ENCODE measurements at regions not wholly inside any gene's neighbourhood (a gene's known extent, or its start where the extent isn't known, plus 50 kb on each side); places are given as distances from the start of the nearest gene placed in this dataset.

GRCh38 chr9:78919701-78920100 is 622.8 kb downstream of the PSAT1 start:
- TF ChIP-seq CTCF (IDR thresholded peaks at IDR 0.05), result no peak
- intact Hi-C loops (cut with DNase I), result no loop called here

GRCh38 chr9:78921341-78921740 is 624.4 kb downstream of the PSAT1 start:
- intact Hi-C loops (cut with DNase I), result no loop called here
- no peak for TF ChIP-seq CTCF (IDR thresholded peaks at IDR 0.05)
- H3K27me3 ChIP-seq, result no peaks in the 10 kb centered on the region
- H3K27ac ChIP-seq, result no peak overlapping the region
- H3K36me3 ChIP-seq, result no peaks in the 10 kb centered on the region
- H3K9me3 ChIP-seq, result no peaks in the 10 kb centered on the region
- H3K4me1 ChIP-seq, result no peaks in the 10 kb centered on the region
- DNase-seq, result no peak
- no peak overlapping the region for H3K9ac ChIP-seq (ENCODE audit: low read depth in 2 of 2, low read length in 2 of 2)
- no peak overlapping the region for H3K4me3 ChIP-seq

More at GRCh38 chr9:78919701-78920100, 622.8 kb downstream of the PSAT1 start:
- Histone ChIP-seq H3K9me3 (no peaks in the 10 kb centered on the region), H3K27ac (no peak overlapping the region), H3K9ac (ENCODE audit: low read depth in 2 of 2, low read length in 2 of 2) (no peak overlapping the region), H3K36me3 (no peaks in the 10 kb centered on the region), H3K27me3 (no peaks in the 10 kb centered on the region), H3K4me1 (no peaks in the 10 kb centered on the region), H3K4me3 (no peak overlapping the region)
- DNase-seq, result no peak

GRCh38 chr9:78923966-78924659 is 627.2 kb downstream of the PSAT1 start:
- no peak for DNase-seq
- intact Hi-C loops (cut with DNase I), result no loop called here
- Histone ChIP-seq H3K27ac (no peak overlapping the region), H3K9me3 (no peaks in the 10 kb centered on the region), H3K36me3 (no peaks in the 10 kb centered on the region), H3K4me1 (no peaks in the 10 kb centered on the region), H3K27me3 (no peaks in the 10 kb centered on the region), H3K9ac (ENCODE audit: low read depth in 2 of 2, low read length in 2 of 2) (no peak overlapping the region), H3K4me3 (no peak overlapping the region)
- TF ChIP-seq CTCF (IDR thresholded peaks at IDR 0.05), result no peak

DNA sequence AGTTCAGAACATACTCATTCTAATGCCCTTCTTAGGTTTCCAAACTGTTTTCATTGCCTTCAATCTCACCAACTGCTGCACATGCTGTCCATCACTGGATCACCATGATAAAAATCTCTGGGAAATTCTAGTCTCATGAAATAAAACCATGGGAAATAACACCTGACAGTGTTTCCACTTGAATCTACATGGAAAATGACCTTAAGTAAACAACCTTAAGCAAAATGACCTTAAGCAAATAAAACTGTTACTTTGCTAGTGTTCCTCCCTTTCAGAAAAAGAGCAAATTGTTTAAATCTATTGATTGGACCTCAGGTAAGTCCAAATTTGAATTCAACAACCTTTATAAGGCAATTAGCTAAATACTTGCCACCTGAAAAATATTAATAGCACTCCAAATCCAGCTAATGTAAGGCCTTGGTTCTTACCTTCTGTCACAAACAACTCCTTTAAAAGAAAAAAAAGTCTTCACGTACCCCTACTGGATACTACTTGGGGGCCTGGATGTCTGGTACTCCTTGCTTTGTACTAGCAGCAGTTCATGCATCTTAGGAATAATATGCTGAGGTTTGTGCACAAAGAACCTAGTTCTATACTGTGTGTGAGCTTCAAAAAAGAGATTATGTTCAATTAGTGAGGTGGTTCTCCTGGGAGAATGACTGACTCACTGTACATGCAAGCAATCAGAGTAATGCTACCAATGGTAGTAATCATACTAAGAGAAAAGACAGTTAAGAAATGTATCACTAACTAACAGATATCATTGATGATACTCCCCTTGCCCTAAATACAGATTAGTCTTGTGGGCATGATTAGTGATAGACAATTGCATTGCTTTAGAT is 630.4 kb downstream of the PSAT1 start:
- no peak overlapping the region for H3K4me3 ChIP-seq
- H3K9me3 ChIP-seq, result no peaks in the 10 kb centered on the region
- H3K27ac ChIP-seq, result no peak overlapping the region
- intact Hi-C loops (cut with DNase I), result no loop called here
- no peak for DNase-seq
- H3K9ac ChIP-seq (ENCODE audit: low read depth in 2 of 2, low read length in 2 of 2), result no peak overlapping the region
- no peaks in the 10 kb centered on the region for H3K36me3 ChIP-seq
- H3K27me3 ChIP-seq, result no peaks in the 10 kb centered on the region
- H3K4me1 ChIP-seq, result no peaks in the 10 kb centered on the region
- TF ChIP-seq CTCF (IDR thresholded peaks at IDR 0.05), result no peak

- Histone ChIP-seq H3K4me3 (no peak overlapping the region), H3K9me3 (no peaks in the 10 kb centered on the region), H3K9ac (ENCODE audit: low read depth in 2 of 2, low read length in 2 of 2) (no peak overlapping the region), H3K36me3 (no peaks in the 10 kb centered on the region), H3K4me1 (no peaks in the 10 kb centered on the region), H3K27ac (no peak overlapping the region), H3K27me3 (no peaks in the 10 kb centered on the region)
- intact Hi-C loops (cut with DNase I), result no loop called here
- no peak for TF ChIP-seq CTCF (IDR thresholded peaks at IDR 0.05)
- no peak for DNase-seq
Measured at GRCh38 chr9:78928625-78929405, 631.9 kb downstream of the PSAT1 start.

All from colonic mucosa (tissue), 4 donors.